ENCODE measurements at regions not wholly inside any gene's neighbourhood (a gene's known extent, or its start where the extent isn't known, plus 50 kb on each side); places are given as distances from the start of the nearest gene placed in this dataset.

- Histone ChIP-seq H3K9me2 (replicated peaks; ENCODE audit: control insufficient read depth, low read length) (no peaks in the 10 kb centered on the region), H3K4me3 (ENCODE audit: low read length) (no peak overlapping the region), H3K27ac (ENCODE audit: low read depth, low read length) (no peak overlapping the region), H3K79me2 (ENCODE audit: control insufficient read depth, low read length) (no peaks in the 10 kb centered on the region), H3K9me3 (ENCODE audit: control insufficient read depth, insufficient read depth, low read length) (no peaks in the 10 kb centered on the region), H3F3A (ENCODE audit: control insufficient read depth, insufficient read depth) (no peaks in the 10 kb centered on the region), H4K20me1 (ENCODE audit: control insufficient read depth, insufficient read depth, low read depth, low read length) (no peaks in the 10 kb centered on the region), H3K4me2 (ENCODE audit: low read length) (no peak overlapping the region), H3K27me3 (ENCODE audit: control insufficient read depth, low read length) (no peaks in the 10 kb centered on the region), H3K36me3 (ENCODE audit: control insufficient read depth, low read length) (no peaks in the 10 kb centered on the region), H3K4me1 (ENCODE audit: control insufficient read depth, low read length) (no peaks in the 10 kb centered on the region)
- TF ChIP-seq EZH2phosphoT487 (IDR thresholded peaks at IDR 0.05; ENCODE audit: borderline replicate concordance, low read length) (no peak), CTCF (IDR thresholded peaks at IDR 0.05; ENCODE audit: low read depth, low read length, poor library complexity, severe bottlenecking) (no peak)
These were observed 142.5 kb downstream of the ZNF648 start for GRCh38 chr1:181918880-181919525.

- Histone ChIP-seq H3K4me2 (ENCODE audit: low read length) (no peak overlapping the region), H3K27ac (ENCODE audit: low read depth, low read length) (no peak overlapping the region), H3K36me3 (ENCODE audit: control insufficient read depth, low read length) (no peaks in the 10 kb centered on the region), H3K4me1 (ENCODE audit: control insufficient read depth, low read length) (no peaks in the 10 kb centered on the region), H3K9me2 (replicated peaks; ENCODE audit: control insufficient read depth, low read length) (no peaks in the 10 kb centered on the region), H4K20me1 (ENCODE audit: control insufficient read depth, insufficient read depth, low read depth, low read length) (no peaks in the 10 kb centered on the region), H3K27me3 (ENCODE audit: control insufficient read depth, low read length) (no peaks in the 10 kb centered on the region), H3K4me3 (ENCODE audit: low read length) (no peak overlapping the region), H3F3A (ENCODE audit: control insufficient read depth, insufficient read depth) (no peaks in the 10 kb centered on the region), H3K79me2 (ENCODE audit: control insufficient read depth, low read length) (no peaks in the 10 kb centered on the region), H3K9me3 (ENCODE audit: control insufficient read depth, insufficient read depth, low read length) (no peaks in the 10 kb centered on the region)
- no peak for TF ChIP-seq EZH2phosphoT487 (IDR thresholded peaks at IDR 0.05; ENCODE audit: borderline replicate concordance, low read length)
These were observed 149.8 kb downstream of the ZNF648 start for GRCh38 chr1:181911715-181912114.

GRCh38 chr1:181910905-181911304 lies 150.6 kb downstream of the ZNF648 start:
- no peaks in the 10 kb centered on the region for H3K27me3 ChIP-seq (ENCODE audit: control insufficient read depth, low read length)
- no peaks in the 10 kb centered on the region for H3K4me1 ChIP-seq (ENCODE audit: control insufficient read depth, low read length)
- TF ChIP-seq EZH2phosphoT487 (IDR thresholded peaks at IDR 0.05; ENCODE audit: borderline replicate concordance, low read length) (no peak), CTCF (IDR thresholded peaks at IDR 0.05; ENCODE audit: low read depth, low read length, poor library complexity, severe bottlenecking) (no peak)
- H3K36me3 ChIP-seq (ENCODE audit: control insufficient read depth, low read length) = no peaks in the 10 kb centered on the region
- no peak overlapping the region for H3K4me2 ChIP-seq (ENCODE audit: low read length)
- H3K9me2 ChIP-seq (replicated peaks; ENCODE audit: control insufficient read depth, low read length) = no peaks in the 10 kb centered on the region
- H3K9me3 ChIP-seq (ENCODE audit: control insufficient read depth, insufficient read depth, low read length) = no peaks in the 10 kb centered on the region
- H3F3A ChIP-seq (ENCODE audit: control insufficient read depth, insufficient read depth) = no peaks in the 10 kb centered on the region
- H3K27ac ChIP-seq (ENCODE audit: low read depth, low read length) = no peak overlapping the region
- no peaks in the 10 kb centered on the region for H4K20me1 ChIP-seq (ENCODE audit: control insufficient read depth, insufficient read depth, low read depth, low read length)
- H3K4me3 ChIP-seq (ENCODE audit: low read length) = no peak overlapping the region
- no peaks in the 10 kb centered on the region for H3K79me2 ChIP-seq (ENCODE audit: control insufficient read depth, low read length)

GRCh38 chr1:181909010-181909409 lies 152.5 kb downstream of the ZNF648 start:
- no peak overlapping the region for H3K4me2 ChIP-seq (ENCODE audit: low read length)
- no peaks in the 10 kb centered on the region for H3K79me2 ChIP-seq (ENCODE audit: control insufficient read depth, low read length)
- no peaks in the 10 kb centered on the region for H3K27me3 ChIP-seq (ENCODE audit: control insufficient read depth, low read length)
- no peaks in the 10 kb centered on the region for H3K4me1 ChIP-seq (ENCODE audit: control insufficient read depth, low read length)
- H3K4me3 ChIP-seq (ENCODE audit: low read length) = no peak overlapping the region
- no peaks in the 10 kb centered on the region for H4K20me1 ChIP-seq (ENCODE audit: control insufficient read depth, insufficient read depth, low read depth, low read length)
- no peak overlapping the region for H3K27ac ChIP-seq (ENCODE audit: low read depth, low read length)
- H3K9me3 ChIP-seq (ENCODE audit: control insufficient read depth, insufficient read depth, low read length) = no peaks in the 10 kb centered on the region
- no peak for TF ChIP-seq CTCF (IDR thresholded peaks at IDR 0.05; ENCODE audit: low read depth, low read length, poor library complexity, severe bottlenecking)
- no peak for TF ChIP-seq EZH2phosphoT487 (IDR thresholded peaks at IDR 0.05; ENCODE audit: borderline replicate concordance, low read length)
- no peaks in the 10 kb centered on the region for H3F3A ChIP-seq (ENCODE audit: control insufficient read depth, insufficient read depth)
- no peaks in the 10 kb centered on the region for H3K36me3 ChIP-seq (ENCODE audit: control insufficient read depth, low read length)
- no peaks in the 10 kb centered on the region for H3K9me2 ChIP-seq (replicated peaks; ENCODE audit: control insufficient read depth, low read length)
